Activated CD4-positive, alpha-beta T cell treated with anti-CD3 and anti-CD28 coated beads for 36 hours (primary cell): ENCODE measurements at regions not wholly inside any gene's neighbourhood (a gene's known extent, or its start where the extent isn't known, plus 50 kb on each side); places are given as distances from the start of the nearest gene placed in this dataset.
"Not testable (repeated sequence)": the region's sequence is repeated elsewhere in the genome, so short reads cannot be mapped to it uniquely, and the experiment has no call there.

Source experiments
- ATAC-seq: fragments of 200-7000 bp; cut with Tn5 transposase; one replicate; pipeline ENCODE4 v1.10.0; 2021; ENCODE audit warnings: mild to moderate bottlenecking, moderate library complexity
- CTCF ChIA-PET: fragments of 350-600 bp; sonication (Branson Sonifier 250); formaldehyde crosslinking; loops from one replicate; lab custom pipeline; 2021; ENCODE audit warnings: antibody characterized with exemption; lab: Charles Lee
- POLR2A ChIA-PET: fragments of 350-600 bp; sonication (Branson Sonifier 250); formaldehyde crosslinking; loops from one replicate; lab custom pipeline; 2021; ENCODE audit warnings: antibody characterized with exemption, inconsistent platforms; lab: Charles Lee
- DNase-seq: peaks from one replicate; pipeline ENCODE4 v3.0.0-alpha.2; 2020
- H3K27ac Mint-ChIP-seq: one replicate; pipeline ENCODE4 v1.8.0; 2021; ENCODE audit warnings: mixed read lengths
- H3K27me3 Mint-ChIP-seq: one replicate; pipeline ENCODE4 v1.8.0; 2021; ENCODE audit warnings: mixed read lengths
- H3K36me3 Mint-ChIP-seq: one replicate; pipeline ENCODE4 v1.8.0; 2021; ENCODE audit warnings: low read depth, mixed read lengths
- H3K4me1 Mint-ChIP-seq: one replicate; pipeline ENCODE4 v1.8.0; 2021; ENCODE audit warnings: mixed read lengths
- H3K4me3 Mint-ChIP-seq: one replicate; pipeline ENCODE4 v1.8.0; 2021; ENCODE audit warnings: mild to moderate bottlenecking, moderate library complexity, mixed read lengths
- H3K9me3 Mint-ChIP-seq: one replicate; pipeline ENCODE4 v1.8.0; 2021; ENCODE audit warnings: low read depth, mixed read lengths
- intact Hi-C, 2 experiments: fragments of 100-400 bp; cut with DNase I in 1 of 2; cut with micrococcal nuclease in 1 of 2; formaldehyde crosslinking; loops; one replicate each; pipeline versions ENCODE4 v1.14.2 to v1.15.1; 2022 to 2024; cut with DNase I, micrococcal nuclease

GRCh38 chr3:117856354-117856753, 1146.8 kb downstream of the TUSC7 start:
- DNase-seq (no peak), ATAC-seq (no peak)
- ChIA-PET POLR2A (no interaction called here), CTCF (no interaction called here)
- H3K27ac Mint-ChIP-seq: no peak overlapping the region
- intact Hi-C loops: no loop called here
- no peak overlapping the region for H3K4me3 Mint-ChIP-seq
- peaks cover 2% of the 10 kb centered on the region for H3K9me3 Mint-ChIP-seq
- H3K27me3 Mint-ChIP-seq: no peaks in the 10 kb centered on the region
- no peaks in the 10 kb centered on the region for H3K4me1 Mint-ChIP-seq
- no peaks in the 10 kb centered on the region for H3K36me3 Mint-ChIP-seq

- no peaks in the 10 kb centered on the region for H3K27me3 Mint-ChIP-seq
- H3K9me3 Mint-ChIP-seq: peaks cover 3% of the 10 kb centered on the region
- no peaks in the 10 kb centered on the region for H3K36me3 Mint-ChIP-seq
- CTCF ChIA-PET: no interaction called here
- no peak overlapping the region for H3K4me3 Mint-ChIP-seq
- no peak for ATAC-seq
- POLR2A ChIA-PET: interaction anchor here (0.6 kb wide), 1 partner anchor 10 kb away, joined by 4 read pairs; no protein-coding TSS in a partner anchor
- H3K4me1 Mint-ChIP-seq: no peaks in the 10 kb centered on the region
- no peak for DNase-seq
- no peak overlapping the region for H3K27ac Mint-ChIP-seq
- intact Hi-C loops: no loop called here
Observed at GRCh38 chr3:117863146-117863545, 1153.6 kb downstream of the TUSC7 start.

GRCh38 chr3:117865338-117865737, 1155.8 kb downstream of the TUSC7 start:
- POLR2A ChIA-PET: no interaction called here
- CTCF ChIA-PET: no interaction called here

GRCh38 chr3:117868766-117869165, 1159.2 kb downstream of the TUSC7 start:
- Mint-ChIP-seq H3K9me3 (no peaks in the 10 kb centered on the region), H3K4me3 (no peak overlapping the region), H3K27me3 (no peaks in the 10 kb centered on the region), H3K27ac (no peak overlapping the region), H3K36me3 (no peaks in the 10 kb centered on the region), H3K4me1 (no peaks in the 10 kb centered on the region)
- ATAC-seq (no peak), DNase-seq (no peak)
- intact Hi-C loops: no loop called here
- CTCF ChIA-PET: no interaction called here
- POLR2A ChIA-PET: no interaction called here

More at GRCh38 chr3:117865338-117865737, 1155.8 kb downstream of the TUSC7 start:
- H3K27ac Mint-ChIP-seq: no peak overlapping the region
- H3K4me3 Mint-ChIP-seq: no peak overlapping the region
- H3K9me3 Mint-ChIP-seq: peaks cover 3% of the 10 kb centered on the region
- DNase-seq (no peak), ATAC-seq (no peak)
- H3K36me3 Mint-ChIP-seq: no peaks in the 10 kb centered on the region
- no peaks in the 10 kb centered on the region for H3K4me1 Mint-ChIP-seq
- no peaks in the 10 kb centered on the region for H3K27me3 Mint-ChIP-seq
- intact Hi-C loops: no loop called here

- no peaks in the 10 kb centered on the region for H3K27me3 Mint-ChIP-seq
- ChIA-PET CTCF (no interaction called here), POLR2A (no interaction called here)
- DNase-seq: no peak
- no peak overlapping the region for H3K27ac Mint-ChIP-seq
- H3K36me3 Mint-ChIP-seq: no peaks in the 10 kb centered on the region
- peaks cover 2% of the 10 kb centered on the region for H3K9me3 Mint-ChIP-seq
- intact Hi-C loops: no loop called here
- no peak for ATAC-seq
- no peaks in the 10 kb centered on the region for H3K4me1 Mint-ChIP-seq
- H3K4me3 Mint-ChIP-seq: no peak overlapping the region
Observed at GRCh38 chr3:117871934-117872333, 1162.4 kb downstream of the TUSC7 start.

- DNase-seq, ATAC-seq, CTCF ChIA-PET, H3K4me1 Mint-ChIP-seq, H3K27ac Mint-ChIP-seq, H3K4me3 Mint-ChIP-seq, H3K36me3 Mint-ChIP-seq, intact Hi-C loops, POLR2A ChIA-PET, H3K27me3 Mint-ChIP-seq, H3K9me3 Mint-ChIP-seq: not testable (repeated sequence)
Observed at GRCh38 chr3:117872594-117873248, 1161.9 kb downstream of the IGSF11 start.

GRCh38 chr3:117873249-117873600, 1161.4 kb downstream of the IGSF11 start:
- ATAC-seq (no peak), DNase-seq (no peak)
- POLR2A ChIA-PET: no interaction called here
- CTCF ChIA-PET: no interaction called here
- H3K9me3 Mint-ChIP-seq: peaks cover 4% of the 10 kb centered on the region
- no peaks in the 10 kb centered on the region for H3K36me3 Mint-ChIP-seq
- H3K4me1 Mint-ChIP-seq: no peaks in the 10 kb centered on the region
- no peak overlapping the region for H3K27ac Mint-ChIP-seq
- no peak overlapping the region for H3K4me3 Mint-ChIP-seq
- no peaks in the 10 kb centered on the region for H3K27me3 Mint-ChIP-seq
- intact Hi-C loops: no loop called here

- Mint-ChIP-seq H3K36me3 (no peaks in the 10 kb centered on the region), H3K27ac (no peak overlapping the region), H3K9me3 (peaks cover 6% of the 10 kb centered on the region), H3K4me1 (no peaks in the 10 kb centered on the region), H3K4me3 (no peak overlapping the region), H3K27me3 (no peaks in the 10 kb centered on the region)
- ATAC-seq: no peak
- ChIA-PET CTCF (no interaction called here), POLR2A (no interaction called here)
- intact Hi-C loops: no loop called here
- no peak for DNase-seq
Observed at GRCh38 chr3:117874028-117874690, 1160.5 kb downstream of the IGSF11 start.

- H3K27me3 Mint-ChIP-seq: no peaks in the 10 kb centered on the region
- no peaks in the 10 kb centered on the region for H3K36me3 Mint-ChIP-seq
- DNase-seq: no peak
- no peak overlapping the region for H3K27ac Mint-ChIP-seq
- CTCF ChIA-PET: no interaction called here
- POLR2A ChIA-PET: no interaction called here
- no peak overlapping the region for H3K4me3 Mint-ChIP-seq
- intact Hi-C loops: no loop called here
- no peak for ATAC-seq
- H3K9me3 Mint-ChIP-seq: peaks cover 7% of the 10 kb centered on the region
- H3K4me1 Mint-ChIP-seq: no peaks in the 10 kb centered on the region
Observed at GRCh38 chr3:117874904-117875874, 1159.5 kb downstream of the IGSF11 start.

- CTCF ChIA-PET: no interaction called here
- Mint-ChIP-seq H3K4me3 (no peak overlapping the region), H3K27ac (no peak overlapping the region), H3K27me3 (no peaks in the 10 kb centered on the region), H3K4me1 (no peaks in the 10 kb centered on the region), H3K9me3 (peaks cover 11% of the 10 kb centered on the region), H3K36me3 (no peaks in the 10 kb centered on the region)
- ATAC-seq (no peak), DNase-seq (no peak)
- POLR2A ChIA-PET: no interaction called here
- intact Hi-C loops: no loop called here
Observed at GRCh38 chr3:117875887-117876286, 1158.8 kb downstream of the IGSF11 start.

GRCh38 chr3:117880638-117881037, 1154.0 kb downstream of the IGSF11 start:
- intact Hi-C loops: no loop called here
- no peaks in the 10 kb centered on the region for H3K4me1 Mint-ChIP-seq
- H3K9me3 Mint-ChIP-seq: peaks cover 12% of the 10 kb centered on the region
- no peak for DNase-seq
- ATAC-seq: no peak
- H3K27ac Mint-ChIP-seq: no peak overlapping the region
- no peaks in the 10 kb centered on the region for H3K27me3 Mint-ChIP-seq
- CTCF ChIA-PET: no interaction called here
- POLR2A ChIA-PET: no interaction called here
- no peaks in the 10 kb centered on the region for H3K36me3 Mint-ChIP-seq
- no peak overlapping the region for H3K4me3 Mint-ChIP-seq
